ENCODE measurements at regions not wholly inside any gene's neighbourhood (a gene's known extent, or its start where the extent isn't known, plus 50 kb on each side); places are given as distances from the start of the nearest gene placed in this dataset.
A peak's percentile ranks its signal among the peaks of the same experiment; 100 is the strongest.

- peak; percentile 10 for DNase-seq
Observed at GRCh38 chr5:170451747-170452365, 52.0 kb upstream of the KCNIP1 start.

DNA sequence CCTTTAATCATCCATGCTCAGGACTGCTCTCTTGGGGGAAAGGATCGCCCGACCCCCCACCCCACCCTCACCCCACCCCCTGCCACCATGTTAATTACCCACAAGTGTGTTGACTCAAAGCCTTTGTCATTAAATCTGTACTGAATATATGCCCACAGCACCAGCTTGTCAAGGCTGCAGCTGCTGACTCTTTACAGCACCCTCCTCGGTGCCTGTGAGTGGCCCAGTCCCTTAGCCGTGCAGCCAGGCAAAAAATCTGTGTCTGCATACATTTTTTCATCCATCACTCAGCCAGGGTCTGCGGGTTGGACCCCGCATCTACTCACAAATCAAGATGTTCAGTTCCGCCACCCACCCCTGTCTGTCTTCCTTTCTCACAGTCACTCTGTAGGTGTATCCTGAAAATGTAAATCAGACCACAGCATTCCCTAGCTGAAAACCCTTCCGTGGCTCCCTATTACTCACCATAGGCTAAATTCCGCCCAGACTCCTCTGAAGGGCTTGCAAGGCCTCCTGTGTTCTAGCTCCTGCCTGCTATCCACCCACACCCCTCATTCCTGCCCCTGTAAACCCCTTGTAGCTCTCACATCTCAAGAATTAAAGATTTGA lies 53.7 kb upstream of the KCNIP1 start:
- no peak for DNase-seq

- DNase-seq = no peak
Observed at GRCh38 chr5:170449232-170449631, 54.6 kb upstream of the KCNIP1 start.

GRCh38 chr5:170448221-170448620 lies 55.6 kb upstream of the KCNIP1 start:
- no peak for DNase-seq

DNA sequence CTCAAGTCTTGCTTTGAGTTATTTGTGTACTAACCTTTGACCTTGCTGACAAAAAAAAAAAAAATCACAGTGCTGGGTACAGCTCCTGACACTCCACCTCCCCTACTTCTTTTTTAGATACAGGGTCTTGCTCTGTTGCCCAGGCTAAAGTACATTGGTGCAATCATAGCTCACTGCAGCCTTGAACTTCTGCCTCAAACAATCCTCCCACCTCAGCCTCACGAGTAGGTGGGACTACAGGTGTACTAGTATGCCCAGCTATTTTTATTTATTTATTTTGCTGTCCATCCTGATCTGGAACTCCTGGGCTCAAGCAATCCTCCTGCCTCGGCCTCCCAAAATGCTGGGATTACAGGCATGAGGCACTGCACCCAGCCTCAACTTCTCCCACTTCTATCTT lies 57.2 kb upstream of the KCNMB1 start:
- DNase-seq = no peak

DNA sequence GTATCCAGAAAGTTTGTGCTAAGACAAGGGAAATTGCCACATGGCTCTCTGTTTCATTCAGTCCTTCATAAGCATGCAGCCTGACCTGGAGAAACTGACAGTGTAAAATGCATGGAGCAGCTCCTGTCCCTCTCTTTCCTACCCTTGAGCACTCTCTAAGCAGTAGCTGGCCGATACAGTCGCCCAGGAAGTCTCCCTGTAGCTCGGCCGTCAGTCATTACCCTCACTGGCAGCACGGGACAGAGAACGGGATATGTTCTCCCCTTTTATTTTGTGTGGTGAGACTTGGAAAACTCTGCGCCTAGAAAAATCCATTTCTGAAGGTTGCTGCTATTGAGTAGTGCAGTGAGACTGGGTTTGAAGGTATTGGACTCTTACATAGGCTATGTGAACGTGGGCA lies 56.8 kb upstream of the KCNMB1 start:
- no peak for DNase-seq

DNA sequence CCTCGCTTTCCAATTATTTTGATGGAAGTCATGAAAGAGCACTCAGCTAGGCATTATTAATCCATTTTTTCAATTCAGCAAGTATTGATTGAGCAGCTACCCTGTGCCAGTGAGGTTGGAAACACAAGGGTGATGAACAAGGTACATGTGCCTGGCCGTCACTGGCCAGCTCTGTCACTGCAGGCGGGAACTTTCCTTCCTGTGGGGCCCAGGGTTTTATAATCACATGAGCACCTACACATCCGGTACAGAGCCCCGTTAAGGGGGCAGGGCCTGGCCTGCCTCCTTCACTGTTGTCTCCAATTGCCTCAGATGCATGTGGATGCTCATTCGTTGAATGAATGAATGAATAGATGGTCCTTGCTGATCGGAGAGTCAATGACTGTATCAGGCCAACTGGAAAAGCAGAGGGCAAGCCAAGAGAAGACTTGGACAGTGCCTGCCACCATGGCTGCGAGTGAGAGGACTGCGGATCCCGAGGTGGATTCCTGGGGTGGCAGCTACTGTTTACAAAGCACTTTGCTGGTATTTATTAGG lies 55.9 kb upstream of the KCNMB1 start:
- peak; percentile 25 for DNase-seq

DNA sequence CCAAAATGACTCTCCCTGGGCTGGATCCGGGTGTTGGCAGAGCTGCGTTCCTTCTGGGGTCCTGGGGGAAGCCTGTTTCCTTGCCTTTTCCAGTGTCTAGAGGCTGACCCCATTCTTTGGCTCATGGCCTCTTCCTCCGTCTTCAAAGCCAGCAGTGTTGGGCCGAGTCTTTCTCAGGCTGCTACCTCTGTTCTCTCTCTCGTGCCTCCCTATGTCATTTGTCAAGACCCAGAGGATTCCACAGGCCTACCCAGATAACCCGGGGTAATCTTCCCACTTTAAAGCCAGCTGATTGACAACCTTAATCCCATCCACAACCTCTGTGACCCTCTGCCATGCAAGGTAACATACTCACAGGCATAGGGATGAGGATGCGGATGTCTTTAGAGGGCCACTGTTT lies 55.0 kb upstream of the KCNMB1 start:
- DNase-seq = no peak

DNA sequence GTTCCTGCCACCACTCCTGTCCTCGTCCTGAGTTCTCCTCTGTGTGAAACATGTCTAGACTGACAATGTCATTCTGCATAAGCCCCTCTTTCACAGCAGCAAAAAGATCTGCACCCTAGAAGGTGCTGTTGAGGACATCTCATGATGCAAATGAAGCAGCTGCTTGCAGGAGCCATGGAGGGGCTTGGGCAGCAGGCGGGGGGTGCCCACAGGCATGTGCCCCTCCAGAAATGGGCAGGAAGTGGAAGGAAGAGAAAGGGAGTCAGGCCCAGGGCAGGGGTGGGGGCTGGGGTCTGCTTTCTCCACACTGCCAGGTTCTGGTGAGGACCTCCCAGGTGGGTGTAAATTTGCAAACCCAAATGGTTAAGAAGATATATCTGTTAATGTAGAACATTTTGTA lies 54.5 kb upstream of the KCNMB1 start:
- DNase-seq = no peak

- peak; percentile 10 for DNase-seq
Observed at GRCh38 chr5:170442921-170443320, 53.8 kb upstream of the KCNMB1 start.

- DNase-seq = peak; percentile 27
Observed at GRCh38 chr5:170442391-170442790, 53.2 kb upstream of the KCNMB1 start.

- DNase-seq = peak; percentile 11
Observed at GRCh38 chr5:170441393-170441784, 52.2 kb upstream of the KCNMB1 start.

- DNase-seq = peak; percentile 22
Observed at GRCh38 chr5:170440771-170441392, 51.7 kb upstream of the KCNMB1 start.

GRCh38 chr5:170439944-170440269 lies 50.7 kb upstream of the KCNMB1 start:
- DNase-seq = peak; percentile 10

DNA sequence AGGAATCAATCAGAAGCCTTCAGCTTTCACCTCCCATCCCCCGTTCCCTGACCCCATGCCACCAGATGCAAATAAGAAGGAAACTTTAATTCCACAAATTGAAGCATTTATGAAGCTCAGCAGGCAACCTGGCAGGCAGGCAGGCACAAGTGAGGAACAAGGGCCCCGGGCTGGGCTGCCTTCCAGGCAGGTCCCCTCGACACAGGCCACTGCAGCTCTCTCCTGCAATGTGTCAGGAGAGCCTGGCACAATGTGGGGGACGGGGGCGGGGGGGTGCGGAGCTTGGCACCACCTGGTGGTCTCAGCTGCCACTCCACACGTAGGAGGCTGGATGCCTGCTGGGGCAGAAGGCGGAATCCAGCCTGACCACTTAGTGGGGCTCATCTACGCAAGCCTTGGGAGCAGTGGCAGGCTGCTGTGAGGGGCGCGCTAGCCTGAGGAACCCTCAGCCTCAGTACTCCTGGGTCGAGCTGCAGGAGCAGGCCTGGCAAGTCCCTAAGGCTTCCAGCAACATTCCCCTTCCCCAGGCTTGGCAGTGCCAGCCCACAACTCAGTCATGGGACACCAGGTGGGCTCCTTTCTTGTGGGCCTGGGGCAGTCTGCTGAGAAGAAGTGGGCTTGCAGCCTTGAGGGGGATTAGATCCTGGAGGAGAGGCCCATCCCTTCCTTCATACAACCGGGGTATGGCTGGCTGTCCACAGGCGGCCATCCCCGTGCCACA lies 50.2 kb upstream of the KCNMB1 start:
- peak; percentile 39 for DNase-seq
